ENCODE measurements at regions not wholly inside any gene's neighbourhood (a gene's known extent, or its start where the extent isn't known, plus 50 kb on each side); places are given as distances from the start of the nearest gene placed in this dataset.

DNA sequence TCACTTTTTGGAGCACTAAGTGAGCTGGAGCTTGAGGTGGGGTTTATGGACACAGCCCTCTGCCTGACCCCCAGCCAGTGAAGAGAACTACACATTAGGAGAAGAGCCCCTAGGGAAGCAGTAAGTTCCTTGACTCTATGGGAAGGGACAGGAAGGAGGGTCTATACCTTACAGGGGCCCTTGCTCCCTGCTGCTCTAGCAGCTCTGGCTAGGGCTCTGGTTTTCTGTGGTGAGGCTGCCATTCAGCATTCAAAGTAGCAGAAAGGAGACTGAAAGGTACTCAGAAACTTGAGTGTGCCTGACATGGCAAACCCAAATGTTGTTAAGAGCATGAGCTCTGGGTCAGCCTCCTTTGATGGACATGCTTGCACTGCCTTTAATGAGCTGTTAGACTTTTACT, 144.0 kb upstream of the KIT start:
- TF ChIP-seq, protein P1, sequence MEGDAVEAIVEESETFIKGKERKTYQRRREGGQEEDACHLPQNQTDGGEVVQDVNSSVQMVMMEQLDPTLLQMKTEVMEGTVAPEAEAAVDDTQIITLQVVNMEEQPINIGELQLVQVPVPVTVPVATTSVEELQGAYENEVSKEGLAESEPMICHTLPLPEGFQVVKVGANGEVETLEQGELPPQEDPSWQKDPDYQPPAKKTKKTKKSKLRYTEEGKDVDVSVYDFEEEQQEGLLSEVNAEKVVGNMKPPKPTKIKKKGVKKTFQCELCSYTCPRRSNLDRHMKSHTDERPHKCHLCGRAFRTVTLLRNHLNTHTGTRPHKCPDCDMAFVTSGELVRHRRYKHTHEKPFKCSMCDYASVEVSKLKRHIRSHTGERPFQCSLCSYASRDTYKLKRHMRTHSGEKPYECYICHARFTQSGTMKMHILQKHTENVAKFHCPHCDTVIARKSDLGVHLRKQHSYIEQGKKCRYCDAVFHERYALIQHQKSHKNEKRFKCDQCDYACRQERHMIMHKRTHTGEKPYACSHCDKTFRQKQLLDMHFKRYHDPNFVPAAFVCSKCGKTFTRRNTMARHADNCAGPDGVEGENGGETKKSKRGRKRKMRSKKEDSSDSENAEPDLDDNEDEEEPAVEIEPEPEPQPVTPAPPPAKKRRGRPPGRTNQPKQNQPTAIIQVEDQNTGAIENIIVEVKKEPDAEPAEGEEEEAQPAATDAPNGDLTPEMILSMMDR (IDR thresholded peaks at IDR 0.05): no peak
- TF ChIP-seq POLR2A (IDR thresholded peaks at IDR 0.05): no peak
